K562 (cell line): ENCODE measurements at regions not wholly inside any gene's neighbourhood (a gene's known extent, or its start where the extent isn't known, plus 50 kb on each side); places are given as distances from the start of the nearest gene placed in this dataset.

ENCODE experiments used
- ATAC-seq: fragments of 200-7000 bp; cut with Tn5 transposase; 3 replicates; pipeline ENCODE4 v1.9.1; 2020; ENCODE audit warnings: moderate library complexity
- BruUV-seq: library from RNA; stranded (reverse); fragments of 400-500 nt; replicated peaks from 2 replicates; lab custom pipeline; 2021; lab: Mats Ljungman, UMichigan
- CTCF ChIA-PET: fragments of 300-600 bp; formaldehyde crosslinking; extraction: SDS; loops from one replicate; lab custom pipeline; 2021; ENCODE audit warnings: low intra/inter-chr PET ratio; lab: Yijun Ruan, JAX
- POLR2A ChIA-PET: fragments of 300-600, 350-650 bp; sonication (Branson Sonifier 250); formaldehyde crosslinking; extraction: SDS; loops from one replicate; lab custom pipeline; 2021; ENCODE audit warnings: antibody characterized with exemption, inconsistent platforms; lab: Yijun Ruan, JAX
- DNase-seq, 4 experiments: peaks; one replicate each; pipeline versions ENCODE4 v3.0.0 to v3.0.0-alpha.2; 2011 to 2018; ENCODE audit warnings: low spot score in 3 of 4, mixed read lengths in 3 of 4; ENCODE audit errors: extremely low read depth in 1 of 4
- FAIRE-seq: peaks from 2 replicates; lab custom pipeline; 2011; peaks lifted over from hg19 to GRCh38; lab: Jason Lieb, UNC
- H2AFZ ChIP-seq: 2 replicates; pipeline ENCODE4 v1.6.0; 2011; ENCODE audit warnings: low read depth, low read length, control low read depth, inconsistent platforms
- H3K27ac ChIP-seq: fragments of 200-600 bp; 3 replicates; pipeline ENCODE4 v1.8.0; 2011; ENCODE audit warnings: low read depth, mild to moderate bottlenecking, control low read depth, inconsistent platforms, low read length, moderate library complexity, mixed read lengths; ENCODE audit errors: extremely low read depth
- H3K27me3 ChIP-seq, 2 experiments: fragments of 300-600 bp in 1 of 2; 2 replicates in 1 of 2; 3 replicates in 1 of 2; pipeline versions ENCODE4 v1.6.0 to v1.8.0; 2011; ENCODE audit warnings: inconsistent platforms in 2 of 2, low read length in 2 of 2, mild to moderate bottlenecking in 1 of 2, mixed read lengths in 1 of 2, moderate library complexity in 1 of 2; ENCODE audit not compliant: control insufficient read depth in 2 of 2, insufficient read depth in 2 of 2
- H3K36me3 ChIP-seq: fragments of 300-600 bp; 3 replicates; pipeline ENCODE4 v1.8.0; 2011; ENCODE audit warnings: mild to moderate bottlenecking, low read length, inconsistent platforms; ENCODE audit not compliant: control insufficient read depth, insufficient read depth
- H3K4me1 ChIP-seq, 2 experiments: fragments of 200-600 bp in 1 of 2; replicated peaks in 1 of 2; 2 replicates in 1 of 2; 3 replicates in 1 of 2; pipeline versions ENCODE4 v1.5.1 to v1.8.0; 2011; ENCODE audit warnings: inconsistent platforms in 2 of 2, low read length in 2 of 2, mild to moderate bottlenecking in 1 of 2, mixed read lengths in 1 of 2, moderate library complexity in 1 of 2; ENCODE audit not compliant: control insufficient read depth in 2 of 2, insufficient read depth in 2 of 2
- H3K4me2 ChIP-seq: 2 replicates; pipeline ENCODE4 v1.6.1; 2011; ENCODE audit warnings: low read length, control low read depth, inconsistent platforms, mixed read lengths; ENCODE audit not compliant: insufficient read depth
- H3K4me3 ChIP-seq: fragments of 200-600 bp; sonication (generic), shearing (Covaris generic); 2 replicates; pipeline ENCODE4 v1.5.1; 2016; ENCODE audit warnings: control low read depth, inconsistent platforms
- H3K79me2 ChIP-seq: fragments of 200-600 bp; 3 replicates; pipeline ENCODE4 v1.8.0; 2011; ENCODE audit warnings: low read length, inconsistent platforms; ENCODE audit not compliant: control insufficient read depth, insufficient read depth
- H3K9ac ChIP-seq, 2 experiments: 2 replicates each; pipeline versions ENCODE4 v1.6.0 to v1.6.1; 2011; ENCODE audit warnings: low read depth in 2 of 2, low read length in 2 of 2, control low read depth in 1 of 2, inconsistent platforms in 1 of 2, mild to moderate bottlenecking in 1 of 2, mixed read lengths in 1 of 2; ENCODE audit not compliant: insufficient read depth in 1 of 2
- H3K9me1 ChIP-seq: one replicate; pipeline ENCODE4 v1.6.0; 2011; ENCODE audit warnings: inconsistent platforms, mild to moderate bottlenecking, low read length, moderate library complexity; ENCODE audit not compliant: control insufficient read depth, insufficient read depth
- H3K9me3 ChIP-seq: replicated peaks from 2 replicates; pipeline ENCODE4 v1.5.1; 2011; ENCODE audit warnings: low read depth, low read length, inconsistent platforms; ENCODE audit not compliant: control insufficient read depth, insufficient read depth
- H4K20me1 ChIP-seq: replicated peaks from 2 replicates; pipeline ENCODE4 v1.6.1; 2011; ENCODE audit warnings: low read length, inconsistent platforms, mixed read lengths; ENCODE audit not compliant: control insufficient read depth, insufficient read depth
- ARID2 ChIP-seq: fragments of 450-650 bp; IDR thresholded peaks from 2 replicates; pipeline ENCODE4 v1.6.1; 2017; ENCODE audit warnings: antibody characterized with exemption, mild to moderate bottlenecking
- DLX4 ChIP-seq: fragments of 250-450 bp; sonication (Bioruptor Pico); IDR thresholded peaks from 2 replicates; pipeline ENCODE4 v1.6.1; 2021; ENCODE audit warnings: mild to moderate bottlenecking
- HDAC8 ChIP-seq: fragments of 450-650 bp; IDR thresholded peaks from 2 replicates; pipeline ENCODE4 v1.6.1; 2016; ENCODE audit warnings: mild to moderate bottlenecking, missing genetic modification characterization, moderate library complexity, missing compliant biosample characterization
- MTF1 ChIP-seq: fragments of 250-450 bp; sonication (Bioruptor Pico); IDR thresholded peaks from 2 replicates; pipeline ENCODE4 v1.9.0; 2021; ENCODE audit warnings: moderate library complexity, mild to moderate bottlenecking, inconsistent platforms, borderline replicate concordance
- SAFB2 ChIP-seq: fragments of 200-400 bp; formaldehyde crosslinking; IDR thresholded peaks from 2 replicates; pipeline ENCODE4 v1.6.1; 2018; ENCODE audit warnings: borderline replicate concordance, low read length, low read depth, moderate library complexity; ENCODE audit not compliant: severe bottlenecking
- ZNF551 ChIP-seq: fragments of 250-450 bp; sonication (Bioruptor Pico); IDR thresholded peaks from 2 replicates; pipeline ENCODE4 v1.5.0; 2021; ENCODE audit warnings: mild to moderate bottlenecking, moderate library complexity
- ZNF75A ChIP-seq: fragments of 450-650 bp; formaldehyde crosslinking; IDR thresholded peaks from 2 replicates; pipeline ENCODE4 v1.4.0; 2020; ENCODE audit warnings: mild to moderate bottlenecking
- WGBS: fragments of 100-300 bp; shearing (Covaris generic); methylation state at CpG from one replicate; pipeline ENCODE4 v1.1.6; 2016; ENCODE audit warnings: low coverage, mixed read lengths; ENCODE audit not compliant: insufficient coverage; ENCODE audit errors: missing lambda C conversion rate; 5-methylcytosine and 5-hydroxymethylcytosine counted together
- in situ Hi-C: fragments of 300-500 bp; cut with MboI; formaldehyde crosslinking; loops from 4 replicates; pipeline ENCODE4 v1.15.0; 2018; ENCODE audit warnings: inconsistent platforms, mixed read lengths
- intact Hi-C: fragments of 100-400 bp; cut with micrococcal nuclease; formaldehyde crosslinking; loops from 2 replicates; pipeline ENCODE4 v1.14.2; 2022
- TF ChIP-seq, protein P1 (sequence below): fragments of 250-450 bp; sonication (Bioruptor Pico); IDR thresholded peaks from 2 replicates; pipeline ENCODE4 v1.5.0; 2021; ENCODE audit warnings: mild to moderate bottlenecking, borderline replicate concordance

- TF ChIP-seq, protein P1, sequence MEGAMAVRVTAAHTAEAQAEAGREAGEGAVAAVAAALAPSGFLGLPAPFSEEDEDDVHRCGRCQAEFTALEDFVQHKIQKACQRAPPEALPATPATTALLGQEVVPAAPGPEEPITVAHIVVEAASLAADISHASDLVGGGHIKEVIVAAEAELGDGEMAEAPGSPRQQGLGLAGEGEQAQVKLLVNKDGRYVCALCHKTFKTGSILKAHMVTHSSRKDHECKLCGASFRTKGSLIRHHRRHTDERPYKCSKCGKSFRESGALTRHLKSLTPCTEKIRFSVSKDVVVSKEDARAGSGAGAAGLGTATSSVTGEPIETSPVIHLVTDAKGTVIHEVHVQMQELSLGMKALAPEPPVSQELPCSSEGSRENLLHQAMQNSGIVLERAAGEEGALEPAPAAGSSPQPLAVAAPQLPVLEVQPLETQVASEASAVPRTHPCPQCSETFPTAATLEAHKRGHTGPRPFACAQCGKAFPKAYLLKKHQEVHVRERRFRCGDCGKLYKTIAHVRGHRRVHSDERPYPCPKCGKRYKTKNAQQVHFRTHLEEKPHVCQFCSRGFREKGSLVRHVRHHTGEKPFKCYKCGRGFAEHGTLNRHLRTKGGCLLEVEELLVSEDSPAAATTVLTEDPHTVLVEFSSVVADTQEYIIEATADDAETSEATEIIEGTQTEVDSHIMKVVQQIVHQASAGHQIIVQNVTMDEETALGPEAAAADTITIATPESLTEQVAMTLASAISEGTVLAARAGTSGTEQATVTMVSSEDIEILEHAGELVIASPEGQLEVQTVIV (CRISPR knock-in tag): no peak
- no peak for TF ChIP-seq HDAC8 (tag)
Observed at GRCh38 chr21:15967661-15968060, 237.9 kb downstream of the USP25 start (continued).

DNA sequence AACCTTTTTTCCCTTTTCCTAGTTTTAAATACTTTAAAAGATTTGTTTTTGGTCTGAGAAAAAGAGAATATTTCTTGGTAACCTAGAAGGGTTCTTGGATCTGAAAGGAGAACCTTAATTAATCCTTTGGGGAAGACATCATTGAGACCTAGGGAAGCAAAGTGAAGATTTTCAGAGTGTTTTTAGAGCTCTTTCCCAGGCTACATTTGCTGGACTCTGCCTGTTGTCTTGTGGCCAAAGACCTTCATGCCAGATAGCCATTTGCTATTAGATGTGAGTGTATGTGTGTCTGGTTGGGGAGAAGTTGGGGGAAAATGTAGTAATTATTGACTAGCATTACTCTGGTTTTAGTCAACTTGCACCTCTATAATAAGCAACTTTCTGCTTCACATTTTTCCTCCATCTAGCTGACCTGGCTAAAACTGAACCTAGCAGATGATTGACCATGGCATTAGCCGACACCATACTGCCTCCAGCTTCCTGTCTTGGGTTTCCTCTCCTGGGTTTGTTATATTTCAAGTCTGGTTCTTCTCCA is 239.1 kb downstream of the USP25 start:
- H3K79me2 ChIP-seq: no peaks in the 10 kb centered on the region
- H3K9ac ChIP-seq: no peak overlapping the region
- H3K27ac ChIP-seq: no peak overlapping the region
- in situ Hi-C loops: no loop called here
- H3K4me2 ChIP-seq: no peak overlapping the region
- FAIRE-seq (no peak), DNase-seq (no peak)
- H3K9me3 ChIP-seq: no peaks in the 10 kb centered on the region
- no TSS peak for BruUV-seq
- WGBS: 0% methylated on average over 1 of the region's 1 CpG
- no peaks in the 10 kb centered on the region for H3K36me3 ChIP-seq
- TF ChIP-seq MTF1 (CRISPR knock-in tag): no peak
- no peak for TF ChIP-seq ZNF551 (CRISPR knock-in tag)
- no peak for TF ChIP-seq ZNF75A (CRISPR knock-in tag)
- TF ChIP-seq SAFB2: no peak
- no peak for TF ChIP-seq ARID2
- TF ChIP-seq DLX4 (CRISPR knock-in tag): no peak
- TF ChIP-seq, all 486 proteins: peak for 0
- POLR2A ChIA-PET: no interaction called here
- intact Hi-C loops: no loop called here
- no peak overlapping the region for H2AFZ ChIP-seq
- H4K20me1 ChIP-seq: no peaks in the 10 kb centered on the region
- no peaks in the 10 kb centered on the region for H3K27me3 ChIP-seq
- H3K9me1 ChIP-seq: no peaks in the 10 kb centered on the region
- no peaks in the 10 kb centered on the region for H3K4me1 ChIP-seq
- no peak for ATAC-seq
- CTCF ChIA-PET: no interaction called here
- no peak overlapping the region for H3K4me3 ChIP-seq
